ENCODE measurements at regions not wholly inside any gene's neighbourhood (a gene's known extent, or its start where the extent isn't known, plus 50 kb on each side); places are given as distances from the start of the nearest gene placed in this dataset.

GRCh38 chr1:238998577-238998976 lies 387.8 kb upstream of the CHRM3 start:
- TF ChIP-seq POLR2A (IDR thresholded peaks at IDR 0.05), result no peak
- TF ChIP-seq CTCF (IDR thresholded peaks at IDR 0.05), result no peak

Data from adrenal gland (tissue), 5 donors.